HG03139 (cell line): ENCODE measurements at regions not wholly inside any gene's neighbourhood (a gene's known extent, or its start where the extent isn't known, plus 50 kb on each side); places are given as distances from the start of the nearest gene placed in this dataset.

Experiments
- ATAC-seq: cut with Tn5 transposase; IDR thresholded peaks from one replicate; pipeline ENCODE4 v1.9.1; 2021; ENCODE audit not compliant: unreplicated experiment

GRCh38 chr12:67217647-67218046, 51.5 kb upstream of the CAND1 start:
- no peak for ATAC-seq
